GM12878 (cell line): ENCODE measurements at regions not wholly inside any gene's neighbourhood (a gene's known extent, or its start where the extent isn't known, plus 50 kb on each side); places are given as distances from the start of the nearest gene placed in this dataset.

Experiments
- ATAC-seq: fragments of 200-7000 bp; cut with Tn5 transposase; 3 replicates; pipeline ENCODE4 v1.9.1; 2020; ENCODE audit warnings: mild to moderate bottlenecking, moderate library complexity
- BruUV-seq: library from RNA; stranded (reverse); fragments of 400-500 nt; replicated peaks from 2 replicates; lab custom pipeline; 2021; lab: Mats Ljungman, UMichigan
- CTCF ChIA-PET: fragments of 300-600 bp; sonication (Branson Sonifier 250); formaldehyde crosslinking; extraction: SDS; loops from one replicate; lab custom pipeline; 2021; ENCODE audit warnings: inconsistent platforms; lab: Yijun Ruan, JAX
- POLR2A ChIA-PET: fragments of 350-600 bp; formaldehyde crosslinking; extraction: SDS; loops from one replicate; lab custom pipeline; 2021; ENCODE audit warnings: inconsistent platforms; lab: Charles Lee
- RAD21 ChIA-PET: fragments of 300-600 bp; sonication (Branson Sonifier 250); formaldehyde crosslinking; loops from one replicate; lab custom pipeline; 2023; ENCODE audit warnings: antibody characterized with exemption; ENCODE audit not compliant: unreplicated experiment; lab: Charles Lee
- SMC1A ChIA-PET: fragments of 300-600 bp; sonication (Branson Sonifier 250); formaldehyde crosslinking; loops from one replicate; lab custom pipeline; 2023; ENCODE audit not compliant: unreplicated experiment, uncharacterized antibody; lab: Charles Lee
- DNase-seq: peaks from one replicate; pipeline ENCODE4 v3.0.0-alpha.2; 2011; ENCODE audit warnings: low read depth, low spot score
- FAIRE-seq: peaks from 3 replicates; lab custom pipeline; 2011; peaks lifted over from hg19 to GRCh38; lab: Jason Lieb, UNC
- H2AFZ ChIP-seq: 2 replicates; pipeline ENCODE4 v1.6.0; 2011; ENCODE audit warnings: low read depth, low read length, control low read depth; ENCODE audit not compliant: control insufficient read depth
- H3K27ac ChIP-seq: 2 replicates; pipeline ENCODE4 v1.5.1; 2011; ENCODE audit warnings: control low read depth; ENCODE audit not compliant: control insufficient read depth, insufficient read depth
- H3K27me3 ChIP-seq, 2 experiments: replicated peaks in 1 of 2; 2 replicates each; pipeline versions ENCODE4 v1.6.0 to v1.6.1; 2011; ENCODE audit warnings: low read length in 1 of 2; ENCODE audit not compliant: control insufficient read depth in 2 of 2, insufficient read depth in 2 of 2
- H3K36me3 ChIP-seq, 2 experiments: 2 replicates each; pipeline ENCODE4 v1.5.1; 2011; ENCODE audit warnings: low read length in 1 of 2; ENCODE audit not compliant: control insufficient read depth in 2 of 2, insufficient read depth in 2 of 2
- H3K4me1 ChIP-seq: 2 replicates; pipeline ENCODE4 v1.6.1; 2011; ENCODE audit warnings: mild to moderate bottlenecking, low read length, moderate library complexity, mixed read lengths; ENCODE audit not compliant: control insufficient read depth, insufficient read depth
- H3K4me2 ChIP-seq: 2 replicates; pipeline ENCODE4 v1.6.0; 2011; ENCODE audit warnings: control low read depth; ENCODE audit not compliant: control insufficient read depth, insufficient read depth
- H3K4me3 ChIP-seq: fragments of 200-600 bp; sonication (generic); 2 replicates; pipeline ENCODE4 v1.5.1; 2016
- H3K79me2 ChIP-seq: 2 replicates; pipeline ENCODE4 v1.6.0; 2011; ENCODE audit warnings: low read length; ENCODE audit not compliant: control insufficient read depth, insufficient read depth
- H3K9ac ChIP-seq: 2 replicates; pipeline ENCODE4 v1.8.0; 2011; ENCODE audit warnings: low read length, control low read depth, mixed read lengths; ENCODE audit not compliant: control insufficient read depth, insufficient read depth
- H3K9me3 ChIP-seq: replicated peaks from 3 replicates; pipeline ENCODE4 v1.5.1; 2011; ENCODE audit warnings: mild to moderate bottlenecking, low read length; ENCODE audit not compliant: control insufficient read depth, insufficient read depth
- H4K20me1 ChIP-seq: 2 replicates; pipeline ENCODE4 v1.6.0; 2011; ENCODE audit not compliant: control insufficient read depth, insufficient read depth
- ATF7 ChIP-seq: fragments of 450-650 bp; IDR thresholded peaks from 2 replicates; pipeline ENCODE4 v1.6.1; 2016; ENCODE audit warnings: low read depth, mild to moderate bottlenecking
- BRCA1 ChIP-seq: IDR thresholded peaks from 2 replicates; pipeline ENCODE4 v1.6.1; 2011; ENCODE audit warnings: low read depth, low read length, improper control_type of control experiment
- CHD1 ChIP-seq: IDR thresholded peaks from 2 replicates; pipeline ENCODE4 v1.6.1; 2012; ENCODE audit warnings: low read depth, low read length, improper control_type of control experiment
- E4F1 ChIP-seq: fragments of 450-650 bp; IDR thresholded peaks from 2 replicates; pipeline ENCODE4 v1.6.1; 2018; ENCODE audit warnings: borderline replicate concordance, mild to moderate bottlenecking; ENCODE audit not compliant: partially characterized antibody
- KAT2A ChIP-seq: conservative IDR thresholded peaks from 2 replicates; pipeline ENCODE4 v1.6.1; 2011; ENCODE audit warnings: low read depth, low read length; ENCODE audit not compliant: control insufficient read depth
- KDM1A ChIP-seq: fragments of 200-600 bp; sonication (generic); IDR thresholded peaks from 2 replicates; pipeline ENCODE4 v1.6.1; 2016; ENCODE audit warnings: borderline replicate concordance
- MTA2 ChIP-seq: fragments of 450-650 bp; IDR thresholded peaks from 2 replicates; pipeline ENCODE4 v1.6.1; 2016; ENCODE audit warnings: low read depth, mild to moderate bottlenecking, moderate library complexity
- POLR2AphosphoS5 ChIP-seq: IDR thresholded peaks from 2 replicates; pipeline ENCODE4 v1.6.1; 2011; ENCODE audit warnings: mild to moderate bottlenecking, low read length, inconsistent platforms
- RAD21 ChIP-seq: IDR thresholded peaks from 2 replicates; pipeline ENCODE4 v1.6.1; 2011; ENCODE audit warnings: mild to moderate bottlenecking, low read depth, low read length, moderate library complexity; ENCODE audit not compliant: insufficient read depth
- RBBP5 ChIP-seq: fragments of 200-600 bp; sonication (generic); conservative IDR thresholded peaks from 2 replicates; pipeline ENCODE4 v1.6.1; 2016
- RUNX3 ChIP-seq: IDR thresholded peaks from 2 replicates; pipeline ENCODE4 v1.6.1; 2012; ENCODE audit warnings: low read length, inconsistent platforms
- SUPT20H ChIP-seq: IDR thresholded peaks from 2 replicates; pipeline ENCODE4 v1.6.1; 2011; ENCODE audit warnings: low read depth, mild to moderate bottlenecking, low read length, moderate library complexity, borderline replicate concordance; ENCODE audit not compliant: control insufficient read depth
- WGBS: methylation state at CpG from one replicate; pipeline ENCODE4 v1.1.6; 2016; ENCODE audit warnings: low lambda C conversion rate; ENCODE audit not compliant: insufficient replicate concordance, insufficient coverage; ENCODE audit errors: missing lambda C conversion rate; 5-methylcytosine and 5-hydroxymethylcytosine counted together
- in situ Hi-C: fragments of 300-500 bp; cut with MboI; formaldehyde crosslinking; loops from 9 replicates; pipeline ENCODE4 v1.14.3; 2018; ENCODE audit warnings: mixed read lengths
- intact Hi-C: fragments of 100-400 bp; cut with micrococcal nuclease; formaldehyde crosslinking; loops from one replicate; pipeline ENCODE4 v1.14.2; 2022; ENCODE audit not compliant: unreplicated experiment
- TF ChIP-seq, protein P1 (sequence below): IDR thresholded peaks from 2 replicates; pipeline ENCODE4 v1.6.1; 2012; ENCODE audit warnings: low read length, inconsistent platforms
- TF ChIP-seq, protein P2 (sequence below): fragments of 450-650 bp; conservative IDR thresholded peaks from 2 replicates; pipeline ENCODE4 v1.6.1; 2017; ENCODE audit warnings: mild to moderate bottlenecking, moderate library complexity

- TF ChIP-seq, protein P1, sequence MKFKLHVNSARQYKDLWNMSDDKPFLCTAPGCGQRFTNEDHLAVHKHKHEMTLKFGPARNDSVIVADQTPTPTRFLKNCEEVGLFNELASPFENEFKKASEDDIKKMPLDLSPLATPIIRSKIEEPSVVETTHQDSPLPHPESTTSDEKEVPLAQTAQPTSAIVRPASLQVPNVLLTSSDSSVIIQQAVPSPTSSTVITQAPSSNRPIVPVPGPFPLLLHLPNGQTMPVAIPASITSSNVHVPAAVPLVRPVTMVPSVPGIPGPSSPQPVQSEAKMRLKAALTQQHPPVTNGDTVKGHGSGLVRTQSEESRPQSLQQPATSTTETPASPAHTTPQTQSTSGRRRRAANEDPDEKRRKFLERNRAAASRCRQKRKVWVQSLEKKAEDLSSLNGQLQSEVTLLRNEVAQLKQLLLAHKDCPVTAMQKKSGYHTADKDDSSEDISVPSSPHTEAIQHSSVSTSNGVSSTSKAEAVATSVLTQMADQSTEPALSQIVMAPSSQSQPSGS, result no peak
- TF ChIP-seq RAD21 (no peak), BRCA1 (no peak)
- TF ChIP-seq, all 136 proteins: peak for 0
- Histone ChIP-seq H3K4me1 (no peaks in the 10 kb centered on the region), H3K27ac (no peak overlapping the region), H3K9me3 (no peaks in the 10 kb centered on the region; the same call in 2 of the 3 replicates), H3K9ac (no peak overlapping the region), H3K4me3 (no peak overlapping the region), H3K27me3 (no peaks in the 10 kb centered on the region), H3K4me2 (no peak overlapping the region), H3K79me2 (no peaks in the 10 kb centered on the region), H2AFZ (no peak overlapping the region), H4K20me1 (no peaks in the 10 kb centered on the region), H3K36me3 (no peaks in the 10 kb centered on the region)
- ChIA-PET SMC1A (no interaction called here), POLR2A (no interaction called here), RAD21 (interaction anchor here (1.0 kb wide), 1 partner anchor 52 kb away, joined by 3 read pairs; no protein-coding TSS in a partner anchor), CTCF (no interaction called here)
- ATAC-seq (no peak), FAIRE-seq (no peak), DNase-seq (no peak)
- no TSS peak for BruUV-seq
- intact Hi-C loops, result no loop called here
- in situ Hi-C loops, result no loop called here
- 56% methylated on average over 2 of the region's 2 CpGs for WGBS
These were observed 183.3 kb downstream of the IRX1 start for GRCh38 chr5:3778945-3779344.

- H3K79me2 ChIP-seq, result no peaks in the 10 kb centered on the region
- TF ChIP-seq, protein P2, sequence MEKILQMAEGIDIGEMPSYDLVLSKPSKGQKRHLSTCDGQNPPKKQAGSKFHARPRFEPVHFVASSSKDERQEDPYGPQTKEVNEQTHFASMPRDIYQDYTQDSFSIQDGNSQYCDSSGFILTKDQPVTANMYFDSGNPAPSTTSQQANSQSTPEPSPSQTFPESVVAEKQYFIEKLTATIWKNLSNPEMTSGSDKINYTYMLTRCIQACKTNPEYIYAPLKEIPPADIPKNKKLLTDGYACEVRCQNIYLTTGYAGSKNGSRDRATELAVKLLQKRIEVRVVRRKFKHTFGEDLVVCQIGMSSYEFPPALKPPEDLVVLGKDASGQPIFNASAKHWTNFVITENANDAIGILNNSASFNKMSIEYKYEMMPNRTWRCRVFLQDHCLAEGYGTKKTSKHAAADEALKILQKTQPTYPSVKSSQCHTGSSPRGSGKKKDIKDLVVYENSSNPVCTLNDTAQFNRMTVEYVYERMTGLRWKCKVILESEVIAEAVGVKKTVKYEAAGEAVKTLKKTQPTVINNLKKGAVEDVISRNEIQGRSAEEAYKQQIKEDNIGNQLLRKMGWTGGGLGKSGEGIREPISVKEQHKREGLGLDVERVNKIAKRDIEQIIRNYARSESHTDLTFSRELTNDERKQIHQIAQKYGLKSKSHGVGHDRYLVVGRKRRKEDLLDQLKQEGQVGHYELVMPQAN, result no peak
- TF ChIP-seq RBBP5 (no peak), SUPT20H (no peak), RUNX3 (no peak), KAT2A (no peak), CHD1 (no peak), E4F1 (no peak), KDM1A (no peak), POLR2AphosphoS5 (no peak), MTA2 (no peak), ATF7 (no peak)
These were observed 184.6 kb downstream of the IRX1 start for GRCh38 chr5:3780278-3780677.

More at GRCh38 chr5:3780278-3780677, 184.6 kb downstream of the IRX1 start:
- H3K27me3 ChIP-seq, result no peaks in the 10 kb centered on the region
- in situ Hi-C loops (no loop called here), intact Hi-C loops (no loop called here)
- no peaks in the 10 kb centered on the region for H3K4me1 ChIP-seq
- no peaks in the 10 kb centered on the region for H4K20me1 ChIP-seq
- ChIA-PET POLR2A (no interaction called here), CTCF (no interaction called here), SMC1A (no interaction called here), RAD21 (no interaction called here)
- H3K4me2 ChIP-seq, result no peak overlapping the region
- H3K27ac ChIP-seq, result no peak overlapping the region
- no peak for DNase-seq
- no peak overlapping the region for H2AFZ ChIP-seq
- BruUV-seq, result no TSS peak
- WGBS, result 31% methylated on average over 7 of the region's 7 CpGs
- H3K36me3 ChIP-seq, result no peaks in the 10 kb centered on the region
- ATAC-seq, result no peak
- no peaks in the 10 kb centered on the region; the same call in 2 of the 3 replicates for H3K9me3 ChIP-seq
- FAIRE-seq, result no peak
- H3K9ac ChIP-seq, result no peak overlapping the region
- H3K4me3 ChIP-seq, result no peak overlapping the region
